ENCODE measurements at regions not wholly inside any gene's neighbourhood (a gene's known extent, or its start where the extent isn't known, plus 50 kb on each side); places are given as distances from the start of the nearest gene placed in this dataset.

Small RNA genes lying in the stretch of these regions (small RNA-seq; reads per million reads assigned to genes)
- gene RF00139 (0 reads per million in 2 experiments), gene RN7SKP286 (0 to 0.06 reads per million in 2 experiments)

All from NCI-H460 (cell line).